PFSK-1 (cell line): ENCODE measurements at regions not wholly inside any gene's neighbourhood (a gene's known extent, or its start where the extent isn't known, plus 50 kb on each side); places are given as distances from the start of the nearest gene placed in this dataset.
A peak's percentile ranks its signal among the peaks of the same experiment; 100 is the strongest.

ENCODE experiments used
- FOXP2 ChIP-seq: optimal IDR thresholded peaks from 2 replicates; pipeline ENCODE3; 2011; ENCODE audit warnings: borderline replicate concordance, control low read depth, inconsistent platforms; ENCODE audit not compliant: insufficient read depth; ENCODE audit errors: extremely low read length, extremely low read depth
- POLR2AphosphoS5 ChIP-seq: IDR thresholded peaks from 2 replicates; pipeline ENCODE4 v1.6.1; 2012; ENCODE audit warnings: low read depth, mild to moderate bottlenecking, control low read depth, low read length, moderate library complexity
- REST ChIP-seq, 2 experiments: IDR thresholded peaks; 2 replicates each; pipeline versions ENCODE4 v1.6.1 to v1.8.0; 2011 to 2012; ENCODE audit warnings: low read depth in 2 of 2, low read length in 2 of 2, control low read depth in 1 of 2, inconsistent platforms in 1 of 2, mild to moderate bottlenecking in 1 of 2, moderate library complexity in 1 of 2; ENCODE audit not compliant: insufficient read depth in 1 of 2
- SIN3A ChIP-seq: IDR thresholded peaks from 2 replicates; pipeline ENCODE4 v1.6.1; 2012; ENCODE audit warnings: mild to moderate bottlenecking, low read length, moderate library complexity, borderline replicate concordance; ENCODE audit not compliant: insufficient read depth
- TAF1 ChIP-seq: IDR thresholded peaks from 2 replicates; pipeline ENCODE4 v1.6.1; 2012; ENCODE audit warnings: low read length, control low read depth, borderline replicate concordance; ENCODE audit not compliant: insufficient read depth

GRCh38 chr6:125392682-125393081 is 90.9 kb upstream of the HDDC2 start:
- TF ChIP-seq REST (IDR thresholded peaks at IDR 0.05; ENCODE audit: insufficient read depth in 1 of 2, low read depth in 2 of 2, low read length in 2 of 2) (no peak), SIN3A (no peak)

GRCh38 chr6:125393449-125393858 is 91.7 kb upstream of the HDDC2 start:
- TF ChIP-seq REST (IDR thresholded peaks at IDR 0.05; ENCODE audit: insufficient read depth in 1 of 2, low read depth in 2 of 2, low read length in 2 of 2), result no peak
- no peak for TF ChIP-seq TAF1
- TF ChIP-seq FOXP2, result no peak
- TF ChIP-seq POLR2AphosphoS5, result no peak
- TF ChIP-seq SIN3A, result no peak

GRCh38 chr6:125406741-125407140 is 105.0 kb upstream of the HDDC2 start:
- no peak for TF ChIP-seq FOXP2
- no peak for TF ChIP-seq REST (IDR thresholded peaks at IDR 0.05; ENCODE audit: insufficient read depth in 1 of 2, low read depth in 2 of 2, low read length in 2 of 2)
- TF ChIP-seq POLR2AphosphoS5, result no peak
- TF ChIP-seq SIN3A, result no peak
- no peak for TF ChIP-seq TAF1

DNA sequence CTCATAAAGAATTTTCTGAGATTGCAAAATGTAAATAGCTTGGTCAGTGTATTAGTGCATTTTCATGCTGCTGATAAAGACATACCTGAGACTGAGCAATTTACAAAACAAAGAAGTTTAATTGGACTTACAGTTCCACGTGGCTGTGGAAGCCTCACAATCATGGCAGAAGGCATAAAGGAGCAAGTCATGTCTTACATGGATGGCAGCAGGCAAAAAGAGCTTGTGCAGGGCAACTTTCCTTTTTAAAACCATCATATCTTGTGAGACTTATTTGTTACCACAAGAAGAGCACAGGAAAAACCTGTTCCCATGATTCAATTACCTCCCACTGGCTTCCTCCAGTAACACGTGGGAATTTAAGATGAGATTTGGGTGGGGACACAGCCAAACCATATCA is 112.7 kb upstream of the HDDC2 start:
- TF ChIP-seq REST (IDR thresholded peaks at IDR 0.05; ENCODE audit: insufficient read depth in 1 of 2, low read depth in 2 of 2, low read length in 2 of 2) (no peak), TAF1 (no peak), SIN3A (no peak), FOXP2 (no peak), POLR2AphosphoS5 (no peak)

DNA sequence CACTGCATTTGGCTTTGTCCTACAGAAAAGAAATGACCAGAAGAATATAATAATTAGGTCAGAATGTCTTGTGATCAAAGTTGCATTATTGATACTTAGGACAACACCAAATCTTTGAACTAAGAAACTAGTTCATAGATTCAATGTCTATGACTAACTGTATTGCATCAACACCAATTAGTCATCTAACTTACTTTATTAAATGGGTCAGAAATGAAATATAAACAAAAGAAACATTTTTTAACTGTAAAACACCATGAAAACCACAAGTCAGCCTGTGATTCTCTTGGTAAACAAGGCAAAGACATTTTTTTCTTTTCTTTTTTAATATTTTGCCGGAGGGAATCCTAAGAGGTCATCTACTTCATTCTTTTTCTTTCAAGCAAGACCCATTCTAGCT is 114.1 kb upstream of the HDDC2 start:
- TF ChIP-seq POLR2AphosphoS5, result no peak
- no peak for TF ChIP-seq SIN3A
- TF ChIP-seq FOXP2, result no peak

DNA sequence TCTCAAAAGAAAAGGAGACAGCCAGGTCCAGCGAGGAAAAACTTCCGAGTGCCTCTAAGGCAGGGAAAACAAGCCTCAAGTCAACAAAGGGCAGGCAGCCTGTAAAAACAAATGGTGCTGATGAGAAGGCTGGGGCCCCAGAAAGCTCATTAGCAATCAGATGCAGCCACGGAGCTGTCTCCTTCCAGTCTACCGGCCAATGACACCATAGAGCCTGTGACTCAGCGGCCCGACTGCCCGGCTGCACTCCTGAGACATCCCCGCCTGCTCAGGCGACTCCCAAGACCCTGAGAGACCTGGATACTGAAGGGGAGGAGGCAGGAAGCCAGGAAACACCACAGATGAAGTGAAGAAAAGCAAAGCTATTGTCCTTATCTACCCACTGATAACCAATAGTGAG is 120.1 kb upstream of the HDDC2 start:
- TF ChIP-seq REST (IDR thresholded peaks at IDR 0.05; ENCODE audit: insufficient read depth in 1 of 2, low read depth in 2 of 2, low read length in 2 of 2), result peak in 1 of 2 experiments; percentile 48; a peak in 1 of 4 replicates
- no peak for TF ChIP-seq TAF1
- TF ChIP-seq POLR2AphosphoS5, result no peak
- TF ChIP-seq FOXP2, result peak; percentile 71
- TF ChIP-seq SIN3A, result peak; percentile 36; the same call in 1 of the 2 replicates
